H1 (cell line): ENCODE measurements at regions not wholly inside any gene's neighbourhood (a gene's known extent, or its start where the extent isn't known, plus 50 kb on each side); places are given as distances from the start of the nearest gene placed in this dataset.

Experiments used
- ASH2L ChIP-seq: fragments of 200-600, 300-600 bp; sonication (generic); IDR thresholded peaks from one replicate; pipeline ENCODE4 v1.7.1; 2017; ENCODE audit warnings: low read length
- NANOG ChIP-seq: IDR thresholded peaks from 2 replicates; pipeline ENCODE4 v1.6.1; 2011; ENCODE audit warnings: low read length, low read depth, mild to moderate bottlenecking, inconsistent platforms; ENCODE audit not compliant: insufficient read depth, poor library complexity, severe bottlenecking
- RXRA ChIP-seq: IDR thresholded peaks from 2 replicates; pipeline ENCODE4 v1.6.1; 2011; ENCODE audit warnings: low read depth, mild to moderate bottlenecking, low read length, moderate library complexity; ENCODE audit not compliant: insufficient read depth
- SIN3A ChIP-seq, 2 experiments: IDR thresholded peaks in 1 of 2; conservative IDR thresholded peaks in 1 of 2; 2 replicates each; pipeline ENCODE4 v1.6.1; 2011 to 2012; ENCODE audit warnings: low read length in 2 of 2, improper control_type of control experiment in 1 of 2, low read depth in 1 of 2, mild to moderate bottlenecking in 1 of 2

DNA sequence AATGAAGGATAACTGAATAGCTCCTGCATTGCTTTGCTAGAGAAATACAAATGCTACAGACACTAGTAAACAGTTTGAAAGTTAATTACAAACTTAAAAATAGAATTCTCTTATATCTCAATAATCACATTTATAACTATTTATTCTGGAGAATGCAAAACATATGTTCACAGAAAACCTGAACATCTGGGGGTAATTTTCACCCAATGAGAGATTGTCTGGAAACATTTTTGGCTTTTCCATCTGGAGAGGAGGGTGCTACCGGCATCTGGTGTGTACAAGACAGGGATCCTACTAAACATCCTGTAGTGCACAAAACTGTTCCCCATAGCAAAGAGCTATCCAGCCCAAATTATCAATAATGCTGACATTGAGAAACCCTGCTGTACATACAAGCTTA is 378.4 kb upstream of the CHORDC1 start (continued):
- TF ChIP-seq SIN3A (conservative IDR thresholded peaks at IDR 0.05 in 1 of 2, IDR thresholded peaks at IDR 0.05 in 1 of 2; ENCODE audit: low read depth in 1 of 2, low read length in 2 of 2) (no peak), ASH2L (no peak), NANOG (no peak), RXRA (no peak)
- TF ChIP-seq, all 59 proteins: peak for 0
